Ammon's horn (tissue), 1 donor: ENCODE measurements at regions not wholly inside any gene's neighbourhood (a gene's known extent, or its start where the extent isn't known, plus 50 kb on each side); places are given as distances from the start of the nearest gene placed in this dataset.

ENCODE experiments used
- DNase-seq: peaks from one replicate; pipeline ENCODE4 v3.0.0-alpha.2; 2016; ENCODE audit warnings: low spot score

GRCh38 chr4:184575306-184575705, 73.9 kb downstream of the CASP3 start:
- no peak for DNase-seq

GRCh38 chr4:184574861-184575260, 74.4 kb downstream of the CASP3 start:
- no peak for DNase-seq

GRCh38 chr4:184573701-184574100, 75.5 kb downstream of the CASP3 start:
- no peak for DNase-seq

GRCh38 chr4:184568770-184569169, 80.5 kb downstream of the CASP3 start:
- no peak for DNase-seq

- no peak for DNase-seq
These were observed 85.6 kb downstream of the CASP3 start for GRCh38 chr4:184563621-184564020.

GRCh38 chr4:184558996-184559395, 84.6 kb upstream of the IRF2 start:
- no peak for DNase-seq

GRCh38 chr4:184553891-184554290, 79.5 kb upstream of the IRF2 start:
- DNase-seq = no peak

DNA sequence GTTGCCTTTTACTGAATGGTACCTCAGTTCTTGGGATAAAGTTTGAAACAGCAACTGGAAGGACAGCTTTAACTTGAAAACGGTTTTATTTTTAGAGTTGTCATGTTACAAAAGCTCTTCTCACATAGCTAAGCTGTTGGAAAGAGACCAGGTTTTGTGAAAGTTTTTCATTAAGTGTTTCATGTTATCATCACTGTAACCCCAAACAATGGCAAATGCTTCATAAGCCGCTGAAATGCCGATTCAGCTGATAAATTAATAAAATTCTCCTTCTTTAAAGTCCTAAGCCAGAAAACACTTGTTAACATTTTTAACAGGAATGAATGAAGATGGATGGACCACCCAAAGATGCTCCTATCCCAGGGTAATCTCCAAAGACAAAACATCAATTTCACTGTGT, 76.1 kb upstream of the IRF2 start:
- no peak for DNase-seq

- no peak for DNase-seq
These were observed 74.4 kb upstream of the IRF2 start for GRCh38 chr4:184548648-184549341.

- DNase-seq = no peak
These were observed 73.9 kb upstream of the IRF2 start for GRCh38 chr4:184548316-184548647.

GRCh38 chr4:184544788-184545409, 70.5 kb upstream of the IRF2 start:
- DNase-seq = no peak

DNA sequence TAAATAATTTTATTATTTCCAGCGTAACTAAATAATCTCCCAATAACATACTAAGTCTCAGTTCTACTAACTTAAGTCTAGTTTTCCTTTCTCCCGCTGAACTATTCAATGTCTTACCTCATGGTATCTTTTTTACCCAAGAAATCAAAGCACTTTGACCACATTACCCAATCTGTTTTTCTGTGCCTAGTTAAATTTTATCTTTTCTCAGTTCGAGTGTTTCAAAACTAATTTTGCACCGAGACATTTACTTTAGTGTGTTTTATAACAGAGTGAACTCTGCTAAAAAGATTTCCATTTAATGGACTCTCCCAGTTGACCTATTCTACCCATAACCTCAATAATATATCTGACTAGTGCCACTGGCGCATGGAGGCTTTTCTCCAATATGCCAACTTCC, 67.6 kb upstream of the IRF2 start:
- DNase-seq = no peak

GRCh38 chr4:184540307-184540706, 66.0 kb upstream of the IRF2 start:
- DNase-seq = no peak

DNA sequence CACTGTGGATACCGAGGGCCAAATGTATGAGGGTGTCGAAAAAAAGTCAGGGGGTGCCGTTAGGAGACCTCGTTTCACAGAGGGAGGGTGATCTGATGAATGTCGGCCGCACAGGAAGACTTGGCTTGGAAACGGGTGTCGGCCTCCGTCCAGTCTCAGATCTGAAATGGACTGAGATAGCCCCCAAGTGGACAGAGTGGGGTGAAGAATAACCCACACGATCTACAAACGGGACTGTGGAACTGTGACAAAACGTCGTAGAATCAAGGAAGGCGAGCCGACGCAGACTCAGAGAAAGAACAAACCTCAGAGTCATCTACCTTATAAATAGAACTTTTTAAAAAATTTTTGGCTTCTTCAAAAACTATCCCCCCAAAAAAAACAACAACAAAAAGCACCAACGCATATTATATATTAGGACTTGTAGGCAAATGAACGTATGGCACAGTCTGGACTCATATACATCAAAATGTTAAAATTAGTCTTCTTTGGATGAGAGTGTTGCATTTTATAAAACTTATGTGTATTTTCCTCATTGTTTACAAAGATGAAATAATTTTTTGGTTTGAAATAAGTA, 63.8 kb upstream of the IRF2 start:
- peak; percentile 96 for DNase-seq

GRCh38 chr4:184537269-184538022, 63.1 kb upstream of the IRF2 start:
- peak; percentile 96 for DNase-seq

GRCh38 chr4:184536881-184537248, 62.5 kb upstream of the IRF2 start:
- DNase-seq = no peak

DNA sequence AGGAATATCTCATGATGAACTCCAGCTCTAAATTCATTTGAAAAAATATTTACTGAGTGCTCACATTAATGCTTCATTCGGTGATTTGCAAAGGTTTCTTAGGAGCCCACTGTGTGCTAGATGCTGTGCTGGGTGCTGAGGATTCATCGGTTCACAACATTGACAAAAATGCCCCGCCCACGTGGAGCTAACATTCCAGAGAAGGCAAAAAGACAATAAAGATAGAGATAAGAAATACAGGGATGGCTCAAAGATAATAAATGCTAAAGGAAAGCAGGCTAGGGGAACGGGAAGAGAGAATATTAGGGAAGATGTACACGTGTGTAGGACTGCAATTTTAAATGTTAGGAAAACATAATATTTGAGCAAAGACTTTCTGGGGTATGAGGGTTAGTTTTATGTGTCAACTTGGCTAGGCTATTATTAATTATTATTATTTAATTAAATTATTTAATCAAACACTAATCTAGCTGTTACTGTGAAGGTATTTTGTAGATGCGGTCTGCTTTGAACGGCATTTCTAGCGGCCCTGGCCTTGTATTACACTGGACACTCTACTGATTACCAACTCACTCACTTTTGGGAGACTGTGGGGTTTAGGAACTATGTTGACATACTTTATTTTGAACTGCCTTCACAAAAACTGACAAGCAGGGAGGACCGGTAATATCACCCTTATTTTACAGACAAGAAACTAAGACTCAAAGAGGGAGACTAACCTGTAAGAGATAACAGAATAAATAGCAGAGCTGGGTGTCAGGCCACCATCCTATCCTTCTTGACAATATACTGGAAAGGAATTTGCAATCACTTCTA, 61.9 kb upstream of the IRF2 start:
- no peak for DNase-seq

- DNase-seq = no peak
These were observed 60.4 kb upstream of the IRF2 start for GRCh38 chr4:184534511-184535391.

- DNase-seq = no peak
These were observed 59.6 kb upstream of the IRF2 start for GRCh38 chr4:184533908-184534307.

DNA sequence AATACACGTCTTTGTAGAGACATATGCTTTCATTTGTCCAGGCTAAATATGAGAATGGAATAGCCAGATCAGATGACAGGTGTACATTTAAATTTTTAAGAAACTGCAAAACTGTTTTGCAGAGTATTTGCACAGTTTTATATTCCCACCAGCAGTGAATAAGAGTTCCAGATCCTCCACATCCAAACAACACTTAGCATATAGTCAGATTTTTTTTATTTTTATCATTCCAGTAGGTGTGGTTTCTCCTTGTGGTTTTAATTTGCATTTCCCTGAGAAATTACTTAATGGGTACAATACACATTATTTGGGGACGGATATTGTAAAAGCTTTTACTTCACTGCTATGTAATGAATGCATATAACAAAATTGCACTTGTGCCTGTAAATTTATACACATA, 56.7 kb upstream of the IRF2 start:
- DNase-seq = no peak

DNA sequence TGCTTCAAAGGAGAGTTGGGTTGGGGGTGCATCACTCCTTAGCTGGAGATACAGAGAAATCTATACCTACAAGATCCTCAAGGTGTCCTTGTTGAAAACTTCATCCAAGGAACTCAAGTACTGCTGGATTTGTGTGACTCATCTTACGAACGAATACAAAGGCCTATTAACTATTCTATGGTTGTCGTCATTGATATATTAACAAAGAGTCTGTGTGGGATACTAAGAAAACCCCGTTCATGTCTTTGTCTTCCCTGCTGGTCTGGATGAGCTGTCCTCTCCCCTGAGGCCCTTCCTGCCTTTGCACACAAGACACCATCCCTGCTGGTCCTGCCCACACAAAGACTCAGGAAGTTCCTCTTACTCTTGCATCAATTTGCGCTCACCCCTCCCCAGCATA, 54.9 kb upstream of the IRF2 start:
- peak; percentile 47 for DNase-seq
